PC-3 (cell line): ENCODE measurements at regions not wholly inside any gene's neighbourhood (a gene's known extent, or its start where the extent isn't known, plus 50 kb on each side); places are given as distances from the start of the nearest gene placed in this dataset.

Experiments
- ATAC-seq: fragments of 200-7000 bp; cut with Tn5 transposase; 2 replicates; pipeline ENCODE4 v1.9.1; 2020; ENCODE audit warnings: mild to moderate bottlenecking, moderate library complexity
- BruUV-seq: library from RNA; stranded (reverse); fragments of 400-500 nt; replicated peaks from 2 replicates; lab custom pipeline; 2021; lab: Mats Ljungman, UMichigan
- CTCF ChIA-PET: fragments of 300-600 bp; sonication (Branson Sonifier 250); formaldehyde crosslinking; loops from one replicate; lab custom pipeline; 2022; ENCODE audit warnings: antibody characterized with exemption; lab: Charles Lee
- POLR2A ChIA-PET: fragments of 300-600 bp; sonication (Branson Sonifier 250); formaldehyde crosslinking; loops from one replicate; lab custom pipeline; 2022; ENCODE audit warnings: antibody characterized with exemption; ENCODE audit not compliant: unreplicated experiment; lab: Charles Lee
- DNase-seq: peaks from one replicate; pipeline ENCODE4 v3.0.0-alpha.2; 2015
- H2AFZ ChIP-seq: fragments of 300-600 bp; sonication (generic); 2 replicates; pipeline ENCODE4 v1.6.0; 2016; ENCODE audit warnings: antibody characterized with exemption, low read length
- H3F3A ChIP-seq: fragments of 300-600 bp; sonication (generic); one replicate; pipeline ENCODE4 v1.6.0; 2017; ENCODE audit warnings: antibody characterized with exemption, low read length, control low read depth, mild to moderate bottlenecking; ENCODE audit not compliant: unreplicated experiment
- H3K27ac ChIP-seq: fragments of 300-600 bp; sonication (generic); 2 replicates; pipeline ENCODE4 v1.5.1; 2016; ENCODE audit warnings: mild to moderate bottlenecking, low read length
- H3K27me3 ChIP-seq: fragments of 300-600 bp; sonication (generic); 2 replicates; pipeline ENCODE4 v1.6.1; 2016; ENCODE audit warnings: low read length, mixed read lengths
- H3K36me3 ChIP-seq: fragments of 300-600 bp; sonication (generic); 2 replicates; pipeline ENCODE4 v1.6.1; 2016; ENCODE audit warnings: low read depth, mixed run types, low read length, mixed read lengths
- H3K4me1 ChIP-seq: fragments of 300-600 bp; sonication (generic); 2 replicates; pipeline ENCODE4 v1.5.1; 2016; ENCODE audit warnings: low read length; ENCODE audit not compliant: insufficient read depth
- H3K4me2 ChIP-seq: fragments of 300-600 bp; sonication (generic); 2 replicates; pipeline ENCODE4 v1.6.0; 2016; ENCODE audit warnings: low read length
- H3K4me3 ChIP-seq: fragments of 300-600 bp; sonication (generic); 2 replicates; pipeline ENCODE4 v1.5.1; 2016; ENCODE audit warnings: mild to moderate bottlenecking, low read length, mixed read lengths
- H3K79me2 ChIP-seq: fragments of 300-600 bp; sonication (generic); 2 replicates; pipeline ENCODE4 v1.6.1; 2017; ENCODE audit warnings: low read length, mixed read lengths
- H3K9ac ChIP-seq: fragments of 300-600 bp; sonication (generic); 2 replicates; pipeline ENCODE4 v1.6.0; 2016; ENCODE audit warnings: mild to moderate bottlenecking, low read length
- H3K9me2 ChIP-seq: fragments of 300-600 bp; sonication (generic); replicated peaks from 2 replicates; pipeline ENCODE4 v1.6.1; 2016; ENCODE audit warnings: mixed run types, low read length, mixed read lengths
- H3K9me3 ChIP-seq: fragments of 300-600 bp; sonication (generic); 2 replicates; pipeline ENCODE4 v1.6.1; 2016; ENCODE audit warnings: low read length, mixed read lengths
- H4K20me1 ChIP-seq: fragments of 300-600 bp; sonication (generic); 2 replicates; pipeline ENCODE4 v1.6.1; 2016; ENCODE audit warnings: low read length, mixed read lengths
- EZH2 ChIP-seq: fragments of 300-600 bp; sonication (generic); IDR thresholded peaks from one replicate; pipeline ENCODE4 v1.6.1; 2017; ENCODE audit warnings: antibody characterized with exemption, mild to moderate bottlenecking, low read length; ENCODE audit not compliant: unreplicated experiment
- EZH2phosphoT487 ChIP-seq: fragments of 300-600 bp; sonication (generic); IDR thresholded peaks from 2 replicates; pipeline ENCODE4 v1.6.1; 2018; ENCODE audit warnings: mild to moderate bottlenecking, antibody characterized with exemption, low read length, borderline replicate concordance
- intact Hi-C: fragments of 100-400 bp; cut with micrococcal nuclease; formaldehyde crosslinking; loops from 2 replicates; pipeline ENCODE4 v1.9.0; 2023
- TF ChIP-seq, protein P1 (sequence below): fragments of 300-600 bp; sonication (generic); conservative IDR thresholded peaks from 2 replicates; pipeline ENCODE4 v1.5.1; 2017; ENCODE audit warnings: antibody characterized with exemption, low read depth, mild to moderate bottlenecking, low read length

DNA sequence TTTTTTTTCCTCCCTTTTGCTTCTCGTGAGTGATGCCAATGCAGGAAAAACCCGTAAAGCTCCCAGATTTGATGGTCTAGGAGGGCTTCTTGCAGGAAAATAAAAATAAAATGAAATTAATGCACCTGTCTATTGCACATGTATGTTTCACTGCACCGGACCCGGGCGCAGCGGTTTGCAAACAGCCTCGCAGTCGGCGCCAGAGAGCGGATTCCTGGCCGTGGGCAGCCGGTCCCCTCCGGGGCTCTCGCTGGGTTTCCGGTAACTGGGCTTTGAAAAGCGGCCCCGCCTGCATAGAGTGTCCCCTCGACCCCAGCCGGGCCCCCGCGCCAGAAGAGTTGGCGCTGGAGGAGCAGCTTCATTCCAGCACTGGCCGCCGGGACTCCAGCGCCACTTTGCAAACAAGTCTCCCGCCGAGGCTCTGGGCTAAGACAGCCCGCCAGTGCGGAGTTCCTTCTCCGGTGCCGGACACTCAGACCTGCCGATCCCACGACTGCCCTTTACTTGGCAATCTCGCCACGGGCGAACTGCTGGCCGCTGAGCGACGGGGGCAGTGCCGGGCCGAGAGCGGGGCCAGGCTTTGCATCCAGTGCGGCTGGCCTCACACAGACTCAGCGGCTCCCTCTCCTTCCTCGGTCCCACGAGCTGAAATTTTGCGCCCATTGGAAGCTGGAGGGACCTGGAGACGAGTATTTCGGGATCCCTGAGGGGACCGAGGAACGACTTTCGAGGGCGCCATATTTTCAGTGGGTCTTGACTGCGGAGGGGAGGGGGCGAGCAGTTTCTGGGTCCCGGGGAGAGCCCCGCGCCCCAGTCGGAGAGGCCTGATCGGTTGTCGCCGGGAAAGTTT is 225.9 kb upstream of the C2CD4B start:
- Histone ChIP-seq H4K20me1 (no peaks in the 10 kb centered on the region), H3K9me3 (no peaks in the 10 kb centered on the region), H3F3A (no peaks in the 10 kb centered on the region), H3K9me2 (no peaks in the 10 kb centered on the region), H3K4me2 (peak overlapping the region; percentile 98), H3K4me1 (peaks cover 16% of the 10 kb centered on the region), H3K9ac (peak overlapping the region; percentile 98), H3K27ac (no peak overlapping the region), H2AFZ (peak overlapping the region; percentile 98), H3K27me3 (no peaks in the 10 kb centered on the region), H3K36me3 (no peaks in the 10 kb centered on the region), H3K79me2 (peaks cover 7% of the 10 kb centered on the region), H3K4me3 (peak overlapping the region; percentile 99)
- ChIA-PET CTCF (interaction anchor here (0.7 kb wide), 1 partner anchor 228 kb away, joined by 3 read pairs; no protein-coding TSS in a partner anchor), POLR2A (no interaction called here)
- TF ChIP-seq EZH2 (no peak), EZH2phosphoT487 (no peak)
- TF ChIP-seq, protein P1, sequence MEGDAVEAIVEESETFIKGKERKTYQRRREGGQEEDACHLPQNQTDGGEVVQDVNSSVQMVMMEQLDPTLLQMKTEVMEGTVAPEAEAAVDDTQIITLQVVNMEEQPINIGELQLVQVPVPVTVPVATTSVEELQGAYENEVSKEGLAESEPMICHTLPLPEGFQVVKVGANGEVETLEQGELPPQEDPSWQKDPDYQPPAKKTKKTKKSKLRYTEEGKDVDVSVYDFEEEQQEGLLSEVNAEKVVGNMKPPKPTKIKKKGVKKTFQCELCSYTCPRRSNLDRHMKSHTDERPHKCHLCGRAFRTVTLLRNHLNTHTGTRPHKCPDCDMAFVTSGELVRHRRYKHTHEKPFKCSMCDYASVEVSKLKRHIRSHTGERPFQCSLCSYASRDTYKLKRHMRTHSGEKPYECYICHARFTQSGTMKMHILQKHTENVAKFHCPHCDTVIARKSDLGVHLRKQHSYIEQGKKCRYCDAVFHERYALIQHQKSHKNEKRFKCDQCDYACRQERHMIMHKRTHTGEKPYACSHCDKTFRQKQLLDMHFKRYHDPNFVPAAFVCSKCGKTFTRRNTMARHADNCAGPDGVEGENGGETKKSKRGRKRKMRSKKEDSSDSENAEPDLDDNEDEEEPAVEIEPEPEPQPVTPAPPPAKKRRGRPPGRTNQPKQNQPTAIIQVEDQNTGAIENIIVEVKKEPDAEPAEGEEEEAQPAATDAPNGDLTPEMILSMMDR = 0 out of 2 replicates have a peak, but pooled peaks have one; percentile 13
- DNase-seq (peak; percentile 14), ATAC-seq (peak; percentile 52)
- intact Hi-C loops = loop anchor here (1.0 to 10.0 kb wide), 4 partner anchors 66 to 314 kb away; no protein-coding TSS in a partner anchor
- BruUV-seq = no TSS peak

DNA sequence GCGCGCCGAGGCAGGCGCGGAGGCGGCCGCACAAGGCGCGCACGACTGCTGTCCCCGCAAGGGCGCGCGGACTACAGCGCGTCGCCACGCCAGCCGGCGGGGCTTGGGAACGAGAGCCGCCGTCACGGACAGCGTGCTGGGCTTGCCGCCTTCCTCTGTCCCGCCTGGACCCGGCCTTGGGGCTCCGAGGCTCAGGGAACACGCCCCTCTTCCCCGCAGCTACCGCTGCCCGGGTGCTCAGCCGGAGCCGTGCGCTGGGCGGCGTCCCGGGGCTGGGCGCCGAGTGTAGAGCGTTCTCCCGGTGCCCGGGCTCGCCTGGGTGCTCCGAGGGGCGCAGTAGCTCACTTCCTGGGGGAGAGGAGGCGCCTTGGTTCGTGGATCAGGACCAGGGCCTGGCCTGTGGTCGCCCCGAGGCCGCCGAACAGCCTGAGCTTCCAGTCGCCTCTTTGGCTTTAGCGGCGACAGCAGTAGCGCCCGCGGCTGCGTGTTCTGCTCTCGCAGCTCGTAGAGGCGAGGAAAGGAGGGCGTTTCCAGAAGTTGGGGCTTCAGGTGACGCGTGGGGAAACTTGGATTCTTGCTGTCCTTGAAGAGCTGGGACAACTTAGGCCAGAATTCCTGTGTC is 226.7 kb upstream of the C2CD4B start:
- Histone ChIP-seq H3K4me2 (peak overlapping the region; percentile 98), H4K20me1 (no peaks in the 10 kb centered on the region), H3K27ac (no peak overlapping the region), H3K9me3 (no peaks in the 10 kb centered on the region), H3K79me2 (peaks cover 7% of the 10 kb centered on the region), H3K27me3 (no peaks in the 10 kb centered on the region), H3K36me3 (no peaks in the 10 kb centered on the region), H3K4me1 (peaks cover 16% of the 10 kb centered on the region), H3K4me3 (peak overlapping the region; percentile 99), H3F3A (no peaks in the 10 kb centered on the region), H3K9ac (peak overlapping the region; percentile 98), H2AFZ (peak overlapping the region; percentile 98), H3K9me2 (no peaks in the 10 kb centered on the region)
- CTCF ChIA-PET = interaction anchor here (0.7 kb wide), 1 partner anchor 227 kb away, joined by 3 read pairs; no protein-coding TSS in a partner anchor
- peak; percentile 36 for DNase-seq
- no peak for TF ChIP-seq EZH2
- TF ChIP-seq, protein P1 = 0 out of 2 replicates have a peak, but pooled peaks have one; percentile 27
- POLR2A ChIA-PET = interaction anchor here (0.7 kb wide), 1 partner anchor 304 kb away, joined by 5 read pairs; no protein-coding TSS in a partner anchor
- intact Hi-C loops = loop anchor here (2.0 to 10.0 kb wide), 3 partner anchors 66 to 313 kb away; no protein-coding TSS in a partner anchor
- BruUV-seq = no TSS peak
- peak; percentile 66 for ATAC-seq
